Liver (tissue), 3 donors: ENCODE measurements at regions not wholly inside any gene's neighbourhood (a gene's known extent, or its start where the extent isn't known, plus 50 kb on each side); places are given as distances from the start of the nearest gene placed in this dataset.

Experiments
- CTCF ChIP-seq: fragments of 150-350 bp; IDR thresholded peaks from 2 replicates; pipeline ENCODE4 v1.5.1; 2017; ENCODE audit warnings: improper control_type of control experiment, low read depth, low read length; ENCODE audit not compliant: missing input control
- MAX ChIP-seq: IDR thresholded peaks from 2 replicates; pipeline ENCODE4 v1.6.1; 2016; ENCODE audit warnings: antibody characterized with exemption
- NR2F2 ChIP-seq: IDR thresholded peaks from 2 replicates; pipeline ENCODE4 v1.6.1; 2016; ENCODE audit warnings: antibody characterized with exemption
- SP1 ChIP-seq: IDR thresholded peaks from 2 replicates; pipeline ENCODE4 v1.6.1; 2018; ENCODE audit warnings: antibody characterized with exemption, mild to moderate bottlenecking
- TAF1 ChIP-seq: conservative IDR thresholded peaks from 2 replicates; pipeline ENCODE4 v1.6.1; 2016; ENCODE audit warnings: antibody characterized with exemption, mild to moderate bottlenecking
- YY1 ChIP-seq: IDR thresholded peaks from 2 replicates; pipeline ENCODE4 v1.6.1; 2016; ENCODE audit warnings: antibody characterized with exemption, mild to moderate bottlenecking
- TF ChIP-seq, protein P1 (sequence below): IDR thresholded peaks from 2 replicates; pipeline ENCODE4 v1.6.1; 2016; ENCODE audit warnings: antibody characterized with exemption
- donor health status: healthy.
- donor health status: healthy.

GRCh38 chr10:36612436-36612835, 513.0 kb upstream of the ANKRD30A start:
- TF ChIP-seq CTCF: no peak
- TF ChIP-seq NR2F2: no peak
- TF ChIP-seq, protein P1, sequence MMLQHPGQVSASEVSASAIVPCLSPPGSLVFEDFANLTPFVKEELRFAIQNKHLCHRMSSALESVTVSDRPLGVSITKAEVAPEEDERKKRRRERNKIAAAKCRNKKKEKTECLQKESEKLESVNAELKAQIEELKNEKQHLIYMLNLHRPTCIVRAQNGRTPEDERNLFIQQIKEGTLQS: no peak
- no peak for TF ChIP-seq YY1
- TF ChIP-seq SP1: no peak
- no peak for TF ChIP-seq MAX
- no peak for TF ChIP-seq TAF1
